Loucy (cell line): ENCODE measurements at regions not wholly inside any gene's neighbourhood (a gene's known extent, or its start where the extent isn't known, plus 50 kb on each side); places are given as distances from the start of the nearest gene placed in this dataset.
"Not testable (repeated sequence)": the region's sequence is repeated elsewhere in the genome, so short reads cannot be mapped to it uniquely, and the experiment has no call there.

Experiments
- EZH2phosphoT487 ChIP-seq: fragments of 200-600 bp; IDR thresholded peaks from 2 replicates; pipeline ENCODE4 v1.6.1; 2018; ENCODE audit warnings: antibody characterized with exemption, mild to moderate bottlenecking, moderate library complexity, borderline replicate concordance
- TF ChIP-seq, protein P1 (sequence below): fragments of 200-600 bp; sonication (generic); conservative IDR thresholded peaks from 2 replicates; pipeline ENCODE4 v1.5.1; 2014; ENCODE audit warnings: mild to moderate bottlenecking, antibody characterized with exemption, low read length

DNA sequence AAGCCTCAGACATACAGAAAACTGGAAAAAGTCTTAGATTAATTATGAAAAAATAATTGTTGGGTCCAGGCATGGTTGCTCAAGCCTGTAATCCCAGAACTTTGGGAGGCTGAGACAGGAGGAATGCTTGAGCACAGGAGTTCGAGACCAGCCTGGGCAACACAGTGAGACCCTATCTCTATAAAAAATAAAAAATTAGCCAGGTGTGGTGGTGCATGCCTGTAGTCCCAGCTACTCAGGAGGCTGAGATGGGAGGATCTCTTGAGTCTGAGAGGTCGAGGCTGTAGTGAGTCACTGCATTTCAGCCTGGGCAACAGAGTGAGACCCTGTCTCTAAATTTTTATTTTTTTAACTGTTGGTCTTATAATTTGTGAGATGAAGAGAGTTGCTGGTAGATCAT, 90.6 kb upstream of the HMGA2 start:
- TF ChIP-seq, protein P1, sequence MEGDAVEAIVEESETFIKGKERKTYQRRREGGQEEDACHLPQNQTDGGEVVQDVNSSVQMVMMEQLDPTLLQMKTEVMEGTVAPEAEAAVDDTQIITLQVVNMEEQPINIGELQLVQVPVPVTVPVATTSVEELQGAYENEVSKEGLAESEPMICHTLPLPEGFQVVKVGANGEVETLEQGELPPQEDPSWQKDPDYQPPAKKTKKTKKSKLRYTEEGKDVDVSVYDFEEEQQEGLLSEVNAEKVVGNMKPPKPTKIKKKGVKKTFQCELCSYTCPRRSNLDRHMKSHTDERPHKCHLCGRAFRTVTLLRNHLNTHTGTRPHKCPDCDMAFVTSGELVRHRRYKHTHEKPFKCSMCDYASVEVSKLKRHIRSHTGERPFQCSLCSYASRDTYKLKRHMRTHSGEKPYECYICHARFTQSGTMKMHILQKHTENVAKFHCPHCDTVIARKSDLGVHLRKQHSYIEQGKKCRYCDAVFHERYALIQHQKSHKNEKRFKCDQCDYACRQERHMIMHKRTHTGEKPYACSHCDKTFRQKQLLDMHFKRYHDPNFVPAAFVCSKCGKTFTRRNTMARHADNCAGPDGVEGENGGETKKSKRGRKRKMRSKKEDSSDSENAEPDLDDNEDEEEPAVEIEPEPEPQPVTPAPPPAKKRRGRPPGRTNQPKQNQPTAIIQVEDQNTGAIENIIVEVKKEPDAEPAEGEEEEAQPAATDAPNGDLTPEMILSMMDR, result not testable (repeated sequence)
- not testable (repeated sequence) for TF ChIP-seq EZH2phosphoT487
